ENCODE measurements at regions not wholly inside any gene's neighbourhood (a gene's known extent, or its start where the extent isn't known, plus 50 kb on each side); places are given as distances from the start of the nearest gene placed in this dataset.

DNA sequence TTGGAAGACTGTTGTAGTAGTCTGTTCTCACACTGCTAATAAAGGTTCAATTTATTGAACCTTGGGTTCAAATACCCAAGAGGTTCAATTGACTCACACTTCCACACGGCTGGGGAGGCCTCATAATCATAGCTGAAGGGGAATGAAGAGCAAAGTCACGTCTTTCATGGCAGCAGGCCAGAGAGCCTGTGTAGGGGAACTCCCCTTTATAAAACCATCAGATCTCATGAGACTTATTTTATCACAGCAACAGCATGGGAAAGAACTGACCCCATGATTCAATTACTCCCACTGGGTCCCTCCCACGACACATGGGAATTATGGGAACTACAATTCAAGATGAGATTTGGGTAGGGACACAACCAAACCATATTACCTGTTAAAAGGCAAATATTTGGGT, 268.2 kb downstream of the TMEM167A start:
- TF ChIP-seq, protein P1, sequence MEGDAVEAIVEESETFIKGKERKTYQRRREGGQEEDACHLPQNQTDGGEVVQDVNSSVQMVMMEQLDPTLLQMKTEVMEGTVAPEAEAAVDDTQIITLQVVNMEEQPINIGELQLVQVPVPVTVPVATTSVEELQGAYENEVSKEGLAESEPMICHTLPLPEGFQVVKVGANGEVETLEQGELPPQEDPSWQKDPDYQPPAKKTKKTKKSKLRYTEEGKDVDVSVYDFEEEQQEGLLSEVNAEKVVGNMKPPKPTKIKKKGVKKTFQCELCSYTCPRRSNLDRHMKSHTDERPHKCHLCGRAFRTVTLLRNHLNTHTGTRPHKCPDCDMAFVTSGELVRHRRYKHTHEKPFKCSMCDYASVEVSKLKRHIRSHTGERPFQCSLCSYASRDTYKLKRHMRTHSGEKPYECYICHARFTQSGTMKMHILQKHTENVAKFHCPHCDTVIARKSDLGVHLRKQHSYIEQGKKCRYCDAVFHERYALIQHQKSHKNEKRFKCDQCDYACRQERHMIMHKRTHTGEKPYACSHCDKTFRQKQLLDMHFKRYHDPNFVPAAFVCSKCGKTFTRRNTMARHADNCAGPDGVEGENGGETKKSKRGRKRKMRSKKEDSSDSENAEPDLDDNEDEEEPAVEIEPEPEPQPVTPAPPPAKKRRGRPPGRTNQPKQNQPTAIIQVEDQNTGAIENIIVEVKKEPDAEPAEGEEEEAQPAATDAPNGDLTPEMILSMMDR (IDR thresholded peaks at IDR 0.05; ENCODE audit: insufficient read depth, missing control alignments), result no peak
- no peak for FAIRE-seq
- no peak for DNase-seq (ENCODE audit: insufficient read length, low spot score)

DNA sequence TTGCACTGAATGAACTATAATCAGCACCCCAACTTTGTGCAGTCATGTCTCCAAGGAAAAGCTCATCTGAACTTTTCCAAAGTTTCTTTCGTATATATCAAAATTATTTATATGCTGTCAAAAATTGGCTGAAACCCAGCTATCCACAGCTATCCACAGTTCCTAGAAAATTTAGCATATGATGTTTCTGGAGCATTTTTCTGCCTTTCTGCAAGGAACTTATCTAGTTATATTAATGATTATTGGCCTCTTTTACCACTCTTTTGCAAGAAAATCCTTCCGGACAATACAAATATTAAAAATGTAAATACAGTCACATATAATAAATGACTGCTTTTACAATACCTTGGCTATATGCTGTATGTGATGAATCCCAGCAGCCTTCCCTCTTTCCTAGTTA, 270.2 kb downstream of the TMEM167A start:
- FAIRE-seq (no peak), DNase-seq (ENCODE audit: insufficient read length, low spot score) (no peak)
- TF ChIP-seq, protein P1 (IDR thresholded peaks at IDR 0.05; ENCODE audit: insufficient read depth, missing control alignments), result no peak

DNA sequence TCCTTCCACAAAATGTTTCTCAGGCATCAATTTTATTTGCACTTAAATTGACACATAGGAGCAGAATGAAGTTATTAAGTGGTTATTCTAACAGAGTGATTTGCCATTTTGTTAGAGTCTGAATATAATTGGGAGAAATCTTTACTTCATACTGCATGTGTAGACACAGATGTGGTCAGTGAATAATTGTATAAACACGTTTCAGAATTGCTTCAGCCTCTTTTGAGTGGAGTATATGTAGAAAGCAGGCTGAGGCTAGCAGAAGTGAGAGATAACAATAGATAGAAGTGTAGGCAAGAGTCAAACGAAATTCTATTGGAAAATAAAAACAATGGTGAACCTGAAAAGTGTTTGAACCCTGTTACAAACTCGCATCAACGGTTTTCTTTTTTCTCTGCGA, 270.7 kb downstream of the TMEM167A start:
- TF ChIP-seq, protein P1 (IDR thresholded peaks at IDR 0.05; ENCODE audit: insufficient read depth, missing control alignments), result no peak
- FAIRE-seq (no peak), DNase-seq (ENCODE audit: insufficient read length, low spot score) (no peak)

DNA sequence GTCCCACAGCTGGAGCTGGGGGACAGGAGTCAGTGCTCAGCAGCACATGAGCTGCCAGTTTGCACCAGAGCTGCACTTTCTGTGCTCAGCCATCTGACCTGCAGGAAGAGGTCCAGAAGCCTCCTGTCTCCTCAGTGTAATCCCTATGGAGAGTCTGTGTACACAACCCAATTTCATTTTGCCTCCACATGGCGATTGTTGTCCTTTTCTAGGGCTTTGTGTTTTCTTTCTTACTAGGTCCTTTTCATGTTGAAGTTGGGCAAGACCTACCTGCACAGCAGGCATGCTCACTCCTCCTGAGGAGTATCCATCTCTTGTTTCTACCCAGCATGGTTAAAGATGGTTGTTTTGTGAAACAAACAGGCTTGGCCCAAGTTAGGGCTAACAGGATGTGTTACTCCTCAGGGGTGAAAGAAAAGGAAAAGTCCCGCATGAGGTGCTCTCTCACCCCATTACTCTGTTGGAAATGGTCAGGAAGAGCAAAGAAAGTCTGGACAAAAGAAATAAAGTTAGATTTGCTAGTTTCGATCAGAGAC, 273.0 kb downstream of the TMEM167A start:
- no peak for DNase-seq (ENCODE audit: insufficient read length, low spot score)
- FAIRE-seq, result no peak
- TF ChIP-seq, protein P1 (IDR thresholded peaks at IDR 0.05; ENCODE audit: insufficient read depth, missing control alignments), result no peak

DNA sequence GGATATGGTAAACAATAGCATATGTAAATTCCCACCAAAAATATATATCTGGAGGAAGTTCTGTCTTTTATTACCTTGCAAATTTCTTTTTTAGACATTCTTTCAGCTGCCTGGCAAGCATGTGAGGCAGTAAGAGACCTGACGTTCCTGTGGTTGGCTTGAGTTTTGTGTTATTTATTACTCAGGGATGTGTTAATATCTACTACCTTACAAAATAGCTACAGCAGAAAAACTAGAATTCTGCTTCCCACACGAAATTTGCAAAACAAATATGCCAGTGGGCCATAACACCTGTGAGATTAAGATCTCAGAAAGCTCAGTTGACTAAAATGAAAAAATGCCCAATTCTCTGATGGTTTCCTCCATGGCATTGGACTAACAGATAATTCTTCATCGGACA, 274.2 kb downstream of the TMEM167A start:
- FAIRE-seq (no peak), DNase-seq (ENCODE audit: insufficient read length, low spot score) (no peak)
- TF ChIP-seq, protein P1 (IDR thresholded peaks at IDR 0.05; ENCODE audit: insufficient read depth, missing control alignments), result no peak

DNA sequence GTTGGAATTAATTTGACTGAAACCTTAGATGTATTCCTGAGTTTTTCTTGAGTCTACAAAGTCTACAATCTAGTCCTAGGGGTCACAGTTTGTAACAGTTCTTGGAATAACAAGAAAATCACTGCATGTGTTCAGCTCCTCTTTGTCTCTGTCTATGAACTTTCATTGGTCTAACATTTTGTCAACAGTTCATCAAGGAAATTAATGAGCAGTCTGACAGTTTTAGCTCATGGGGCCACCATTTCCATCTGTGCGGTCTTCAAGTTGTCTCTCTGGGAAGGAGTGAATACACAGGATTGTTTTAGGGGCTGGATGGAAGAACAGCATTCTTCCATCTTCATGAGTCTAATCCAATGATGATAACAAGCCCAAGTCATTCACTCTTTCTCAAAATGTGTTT, 276.4 kb downstream of the TMEM167A start:
- DNase-seq (ENCODE audit: insufficient read length, low spot score) (no peak), FAIRE-seq (no peak)
- TF ChIP-seq, protein P1 (IDR thresholded peaks at IDR 0.05; ENCODE audit: insufficient read depth, missing control alignments), result no peak

DNA sequence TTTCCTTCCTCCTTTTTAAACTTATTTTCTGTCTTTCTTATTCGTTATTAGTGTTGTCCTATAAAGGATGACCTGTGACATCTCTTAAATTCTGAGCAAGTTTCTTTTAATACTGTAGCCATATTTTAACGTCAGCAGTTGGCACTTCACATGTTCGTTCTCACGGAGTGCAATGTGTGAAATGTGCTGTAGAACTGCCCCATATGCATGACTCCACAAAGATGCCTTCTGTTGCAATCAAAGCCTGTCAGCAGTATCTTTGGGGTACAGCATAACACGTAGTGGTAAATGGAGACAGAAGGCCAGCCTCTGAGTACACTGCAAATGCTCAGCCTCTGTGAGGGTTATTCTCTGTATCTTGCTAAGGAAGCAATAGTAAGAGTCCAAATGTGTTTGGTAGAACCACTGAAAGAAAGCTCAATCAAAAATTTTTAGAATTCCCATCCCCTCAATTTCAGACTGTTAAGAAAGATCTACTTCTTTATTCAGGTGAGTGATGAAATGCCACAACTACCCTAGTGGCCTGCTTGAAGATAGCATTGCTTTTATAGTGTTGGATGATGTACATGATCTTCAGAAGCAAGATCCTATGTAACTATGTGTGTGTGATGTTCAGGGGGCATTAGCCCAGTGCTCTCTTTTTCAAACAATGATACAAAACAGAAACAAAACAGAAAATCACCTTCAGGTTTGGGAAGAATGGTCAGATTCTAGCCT, 277.7 kb downstream of the TMEM167A start:
- FAIRE-seq, result no peak
- DNase-seq (ENCODE audit: insufficient read length, low spot score), result no peak

More for the DNA sequence above, 277.7 kb downstream of the TMEM167A start:
- TF ChIP-seq, protein P1 (IDR thresholded peaks at IDR 0.05; ENCODE audit: insufficient read depth, missing control alignments), result no peak
